Fibroblast of lung (primary cell): ENCODE measurements at regions not wholly inside any gene's neighbourhood (a gene's known extent, or its start where the extent isn't known, plus 50 kb on each side); places are given as distances from the start of the nearest gene placed in this dataset.

ENCODE experiments used
- EZH2 ChIP-seq: IDR thresholded peaks from 2 replicates; pipeline ENCODE4 v1.5.1; 2012; ENCODE audit warnings: low read length, control low read depth, mild to moderate bottlenecking; ENCODE audit errors: missing control alignments
- TF ChIP-seq, protein P1 (sequence below), 2 donors: IDR thresholded peaks in 1 of 2; conservative IDR thresholded peaks in 1 of 2; 1 replicate in 1 of 2; 2 replicates in 1 of 2; pipeline ENCODE4 v1.5.1; 2011 to 2012; ENCODE audit warnings: low read length in 2 of 2, control low read depth in 1 of 2, inconsistent platforms in 1 of 2, low read depth in 1 of 2, mild to moderate bottlenecking in 1 of 2

DNA sequence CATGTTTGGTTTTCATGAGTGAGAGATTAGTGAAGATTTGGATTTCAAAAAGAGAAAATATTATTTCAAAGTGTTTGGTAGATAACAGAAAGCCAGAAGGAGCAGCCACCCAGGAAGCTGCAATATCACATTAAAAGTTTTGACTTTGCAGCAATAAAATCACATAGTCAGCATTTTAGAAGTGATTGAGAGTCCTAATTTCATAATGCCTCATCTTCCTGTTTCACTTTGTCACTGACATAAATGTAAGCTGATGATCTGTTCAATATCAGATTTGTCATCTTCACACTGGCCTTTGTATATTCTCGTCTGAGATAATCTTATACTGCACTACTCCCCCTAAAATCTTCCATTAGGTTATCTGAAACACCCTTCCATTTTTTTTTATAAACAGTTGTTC is 690.5 kb downstream of the ADCYAP1 start:
- TF ChIP-seq, protein P1, sequence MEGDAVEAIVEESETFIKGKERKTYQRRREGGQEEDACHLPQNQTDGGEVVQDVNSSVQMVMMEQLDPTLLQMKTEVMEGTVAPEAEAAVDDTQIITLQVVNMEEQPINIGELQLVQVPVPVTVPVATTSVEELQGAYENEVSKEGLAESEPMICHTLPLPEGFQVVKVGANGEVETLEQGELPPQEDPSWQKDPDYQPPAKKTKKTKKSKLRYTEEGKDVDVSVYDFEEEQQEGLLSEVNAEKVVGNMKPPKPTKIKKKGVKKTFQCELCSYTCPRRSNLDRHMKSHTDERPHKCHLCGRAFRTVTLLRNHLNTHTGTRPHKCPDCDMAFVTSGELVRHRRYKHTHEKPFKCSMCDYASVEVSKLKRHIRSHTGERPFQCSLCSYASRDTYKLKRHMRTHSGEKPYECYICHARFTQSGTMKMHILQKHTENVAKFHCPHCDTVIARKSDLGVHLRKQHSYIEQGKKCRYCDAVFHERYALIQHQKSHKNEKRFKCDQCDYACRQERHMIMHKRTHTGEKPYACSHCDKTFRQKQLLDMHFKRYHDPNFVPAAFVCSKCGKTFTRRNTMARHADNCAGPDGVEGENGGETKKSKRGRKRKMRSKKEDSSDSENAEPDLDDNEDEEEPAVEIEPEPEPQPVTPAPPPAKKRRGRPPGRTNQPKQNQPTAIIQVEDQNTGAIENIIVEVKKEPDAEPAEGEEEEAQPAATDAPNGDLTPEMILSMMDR (conservative IDR thresholded peaks at IDR 0.05 in 1 of 2, IDR thresholded peaks at IDR 0.05 in 1 of 2; ENCODE audit: low read depth in 1 of 2, low read length in 2 of 2) = no peak
- no peak for TF ChIP-seq EZH2
